ENCODE measurements at regions not wholly inside any gene's neighbourhood (a gene's known extent, or its start where the extent isn't known, plus 50 kb on each side); places are given as distances from the start of the nearest gene placed in this dataset.
"Not testable (repeated sequence)": the region's sequence is repeated elsewhere in the genome, so short reads cannot be mapped to it uniquely, and the experiment has no call there.

DNA sequence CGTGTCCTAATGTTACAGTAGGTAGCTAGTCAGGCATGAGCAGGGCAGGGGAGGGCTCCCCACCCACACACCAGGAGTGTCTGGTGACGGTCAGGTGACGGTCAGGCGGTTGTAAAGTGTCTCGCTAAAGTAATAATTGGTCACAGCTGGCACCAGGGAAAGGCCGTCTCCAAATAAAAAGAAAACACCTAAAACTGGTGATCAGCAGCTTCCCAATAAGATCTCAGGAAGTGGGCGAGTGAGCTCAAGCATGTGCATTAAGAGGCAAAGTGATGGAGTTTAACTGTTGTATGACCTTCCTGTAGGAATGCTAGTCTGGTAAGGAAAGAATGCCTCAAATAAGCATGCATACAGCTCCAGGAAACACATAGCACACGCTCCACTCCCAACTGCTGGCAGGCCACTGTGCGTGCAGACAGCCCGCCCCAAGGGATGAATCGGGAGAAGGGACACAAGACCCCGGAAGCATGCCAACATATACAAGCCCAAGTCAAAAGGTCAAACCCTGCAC, 177.1 kb downstream of the RNF144A start:
- no peak for DNase-seq (ENCODE audit: insufficient read length, low spot score)
- FAIRE-seq, result no peak
- no peak for TF ChIP-seq POLR2AphosphoS5 (IDR thresholded peaks at IDR 0.05; ENCODE audit: low read depth, low read length)
- no peak for TF ChIP-seq POLR2A (IDR thresholded peaks at IDR 0.05; ENCODE audit: low read depth, low read length)
- no peak for TF ChIP-seq SPI1 (IDR thresholded peaks at IDR 0.05; ENCODE audit: low read depth, low read length)
- TF ChIP-seq PAX5 (IDR thresholded peaks at IDR 0.05; ENCODE audit: insufficient read depth, low read length, severe bottlenecking), result no peak
- no peak for TF ChIP-seq TAF1 (IDR thresholded peaks at IDR 0.05; ENCODE audit: low read depth, low read length)
- no peak for TF ChIP-seq POU2F2 (IDR thresholded peaks at IDR 0.05; ENCODE audit: low read depth, low read length)

DNA sequence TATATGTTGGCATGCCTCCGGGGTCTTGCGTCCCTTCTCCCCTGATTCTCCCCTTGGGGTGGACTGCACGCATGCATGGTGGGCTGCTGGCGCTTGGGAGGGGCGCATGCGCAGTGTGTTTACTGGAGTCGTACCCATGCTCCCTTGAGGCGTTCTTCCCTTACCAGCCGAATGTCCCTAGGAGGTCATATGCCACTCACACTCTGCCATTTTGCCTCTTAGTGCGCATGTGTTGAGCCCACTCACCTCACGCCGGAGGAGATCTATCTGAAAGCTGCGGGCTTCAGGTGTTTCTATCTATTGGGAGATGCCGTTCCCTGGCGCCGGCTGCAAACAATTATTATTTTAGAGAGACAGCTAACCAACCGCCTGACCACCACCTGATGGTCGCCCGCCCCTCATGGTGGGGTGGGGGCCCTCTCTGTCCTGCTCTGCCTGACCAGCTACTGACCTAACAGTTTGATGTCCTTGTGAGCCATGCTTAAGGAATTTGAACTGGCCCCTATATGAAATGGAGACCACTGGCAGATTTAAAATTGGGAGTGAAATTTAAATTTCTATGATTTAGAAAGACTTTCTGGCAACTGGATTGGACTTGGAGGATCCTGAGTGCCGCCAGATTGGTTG, 179.6 kb downstream of the RNF144A start:
- no peak for FAIRE-seq
- no peak for TF ChIP-seq SPI1 (IDR thresholded peaks at IDR 0.05; ENCODE audit: low read depth, low read length)
- DNase-seq (ENCODE audit: insufficient read length, low spot score), result no peak

DNA sequence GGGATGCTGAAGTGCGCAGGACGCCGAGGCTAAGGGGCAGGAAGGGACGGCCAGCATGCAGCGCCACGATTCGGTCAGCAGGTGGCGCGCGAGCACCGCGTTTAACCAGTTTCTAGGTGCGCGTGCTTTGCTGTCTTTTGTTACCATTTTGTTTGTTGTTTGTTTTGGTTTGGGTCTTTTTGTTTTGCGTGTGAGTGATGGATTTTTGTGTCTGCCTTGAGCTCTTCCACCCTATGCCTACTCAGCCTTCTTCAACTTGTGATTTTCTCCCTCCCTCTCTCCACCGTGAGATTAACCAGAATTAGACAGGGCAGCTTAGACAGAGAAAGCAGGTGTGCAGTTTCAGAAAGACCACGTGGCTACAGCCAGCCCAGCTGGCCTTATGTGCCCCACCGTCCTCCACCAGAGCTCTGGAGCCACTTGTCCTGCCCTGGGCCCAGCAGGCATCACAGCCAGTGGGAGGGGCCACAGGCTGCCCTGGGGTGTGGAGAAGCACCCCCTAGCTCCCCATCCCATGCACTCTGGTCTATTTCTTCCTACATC, 180.2 kb downstream of the RNF144A start:
- DNase-seq (ENCODE audit: insufficient read length, low spot score) (peak; percentile 56), FAIRE-seq (peak; percentile 94)
- no peak for TF ChIP-seq POLR2A (IDR thresholded peaks at IDR 0.05; ENCODE audit: low read depth, low read length)
- TF ChIP-seq POU2F2 (IDR thresholded peaks at IDR 0.05; ENCODE audit: low read depth, low read length), result peak; percentile 32; the same call in 1 of the 2 replicates

DNA sequence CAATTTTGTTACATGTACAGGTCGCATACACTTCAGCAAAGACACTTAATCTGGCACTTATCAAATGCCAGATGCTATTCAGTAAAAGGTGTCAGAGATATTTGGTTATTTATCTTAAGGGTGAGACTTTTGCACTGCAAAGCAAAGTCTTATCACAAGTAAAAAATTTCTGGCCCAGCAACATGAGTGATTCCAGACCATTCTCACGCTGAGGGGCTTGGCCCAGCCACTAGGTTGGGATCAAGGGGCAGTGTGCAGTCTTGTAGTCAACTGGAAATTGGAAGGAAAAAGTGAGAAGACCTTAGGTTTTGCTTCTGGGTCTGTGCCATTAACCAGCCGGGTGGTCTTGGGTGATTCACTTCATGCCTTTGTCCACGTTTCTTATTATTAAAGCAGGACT, 181.6 kb downstream of the RNF144A start:
- DNase-seq (ENCODE audit: insufficient read length, low spot score) (no peak), FAIRE-seq (no peak)
- TF ChIP-seq SPI1 (IDR thresholded peaks at IDR 0.05; ENCODE audit: low read depth, low read length) (no peak), TAF1 (IDR thresholded peaks at IDR 0.05; ENCODE audit: low read depth, low read length) (no peak), PAX5 (IDR thresholded peaks at IDR 0.05; ENCODE audit: insufficient read depth, low read length, severe bottlenecking) (no peak), POLR2AphosphoS5 (IDR thresholded peaks at IDR 0.05; ENCODE audit: low read depth, low read length) (no peak), POLR2A (IDR thresholded peaks at IDR 0.05; ENCODE audit: low read depth, low read length) (no peak), POU2F2 (IDR thresholded peaks at IDR 0.05; ENCODE audit: low read depth, low read length) (no peak)

DNA sequence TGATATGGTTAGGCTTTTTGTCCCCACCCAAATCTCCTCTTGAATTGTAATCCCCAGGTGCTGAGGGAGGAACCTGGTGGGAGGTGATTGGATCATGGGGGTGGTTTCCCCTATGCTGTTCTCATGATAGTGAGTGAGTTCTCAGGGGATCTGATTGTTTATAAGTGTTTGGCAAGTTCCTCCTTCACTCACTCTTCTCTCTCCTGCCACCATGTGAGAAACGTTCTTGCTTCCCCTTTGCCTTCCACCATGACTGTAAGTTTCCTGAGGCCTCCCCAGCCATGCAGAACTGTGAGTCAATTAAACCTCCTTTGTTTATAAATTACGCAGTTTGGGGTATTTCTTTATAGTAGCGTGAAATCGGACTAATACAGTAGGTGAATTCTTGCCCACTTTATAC, 182.5 kb downstream of the RNF144A start:
- not testable (repeated sequence) for DNase-seq (ENCODE audit: insufficient read length, low spot score); FAIRE-seq

DNA sequence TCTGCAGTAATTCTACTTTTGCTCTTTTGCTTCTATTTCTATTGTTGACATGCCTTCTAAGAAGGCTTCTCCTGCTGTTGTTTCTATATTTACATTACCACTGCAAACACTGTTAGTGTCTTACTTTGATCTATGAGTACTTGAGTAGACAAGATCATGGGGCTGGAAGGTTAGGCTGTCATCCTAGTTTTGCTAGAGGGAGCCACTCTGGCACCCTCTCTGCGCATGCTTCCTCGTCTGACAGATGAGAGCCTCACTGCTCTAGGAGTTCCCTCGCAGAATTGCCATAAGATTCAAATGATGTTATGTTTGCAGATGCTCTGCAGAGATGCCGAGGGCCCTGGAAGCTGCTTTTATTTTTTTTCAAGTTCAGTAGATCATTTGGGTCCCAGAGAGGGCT, 185.6 kb downstream of the RNF144A start:
- FAIRE-seq (no peak), DNase-seq (ENCODE audit: insufficient read length, low spot score) (no peak)
- TF ChIP-seq POU2F2 (IDR thresholded peaks at IDR 0.05; ENCODE audit: low read depth, low read length), result no peak
- TF ChIP-seq POLR2AphosphoS5 (IDR thresholded peaks at IDR 0.05; ENCODE audit: low read depth, low read length), result no peak
- no peak for TF ChIP-seq PAX5 (IDR thresholded peaks at IDR 0.05; ENCODE audit: insufficient read depth, low read length, severe bottlenecking)
- no peak for TF ChIP-seq POLR2A (IDR thresholded peaks at IDR 0.05; ENCODE audit: low read depth, low read length)
- no peak for TF ChIP-seq TAF1 (IDR thresholded peaks at IDR 0.05; ENCODE audit: low read depth, low read length)
- no peak for TF ChIP-seq SPI1 (IDR thresholded peaks at IDR 0.05; ENCODE audit: low read depth, low read length)

DNA sequence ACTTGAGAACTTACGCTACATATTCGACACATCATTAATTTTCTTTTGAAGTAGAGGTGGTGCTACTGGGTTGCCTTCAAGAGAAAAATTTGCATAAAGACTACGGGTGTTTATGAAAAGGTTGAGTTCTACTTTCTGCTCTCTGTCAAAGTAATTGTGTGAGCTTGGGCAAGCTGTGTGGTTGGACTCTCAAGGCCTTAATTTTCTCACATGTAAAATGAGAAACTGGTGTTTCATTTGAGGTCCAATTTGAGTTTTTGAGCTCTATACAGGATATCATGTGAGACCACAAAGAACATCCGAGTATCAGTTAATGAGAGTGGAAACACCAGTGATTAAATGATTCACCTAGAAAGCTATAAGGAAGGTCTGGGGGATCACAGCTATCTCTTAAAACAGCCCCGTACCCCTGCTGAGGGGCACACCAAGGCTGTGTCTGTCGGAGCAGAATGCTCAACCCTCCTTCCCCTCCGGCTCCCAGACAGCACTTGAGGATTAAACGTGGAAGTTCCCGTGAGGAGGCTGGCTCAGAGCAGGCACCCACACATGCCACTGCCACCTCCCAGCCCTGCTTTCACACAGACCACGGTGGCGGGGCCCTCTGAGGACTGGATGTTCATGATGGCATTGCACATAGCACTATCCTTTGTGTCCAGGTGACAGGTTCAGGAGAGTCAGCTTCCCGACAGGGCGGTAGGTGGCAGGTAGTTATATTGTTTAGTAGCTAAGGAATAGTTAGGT, 191.8 kb downstream of the RNF144A start:
- FAIRE-seq (no peak), DNase-seq (ENCODE audit: insufficient read length, low spot score) (no peak)
- TF ChIP-seq PAX5 (IDR thresholded peaks at IDR 0.05; ENCODE audit: insufficient read depth, low read length, severe bottlenecking) (no peak), TAF1 (IDR thresholded peaks at IDR 0.05; ENCODE audit: low read depth, low read length) (no peak), POLR2A (IDR thresholded peaks at IDR 0.05; ENCODE audit: low read depth, low read length) (no peak), POU2F2 (IDR thresholded peaks at IDR 0.05; ENCODE audit: low read depth, low read length) (no peak), SPI1 (IDR thresholded peaks at IDR 0.05; ENCODE audit: low read depth, low read length) (no peak), POLR2AphosphoS5 (IDR thresholded peaks at IDR 0.05; ENCODE audit: low read depth, low read length) (no peak)

DNA sequence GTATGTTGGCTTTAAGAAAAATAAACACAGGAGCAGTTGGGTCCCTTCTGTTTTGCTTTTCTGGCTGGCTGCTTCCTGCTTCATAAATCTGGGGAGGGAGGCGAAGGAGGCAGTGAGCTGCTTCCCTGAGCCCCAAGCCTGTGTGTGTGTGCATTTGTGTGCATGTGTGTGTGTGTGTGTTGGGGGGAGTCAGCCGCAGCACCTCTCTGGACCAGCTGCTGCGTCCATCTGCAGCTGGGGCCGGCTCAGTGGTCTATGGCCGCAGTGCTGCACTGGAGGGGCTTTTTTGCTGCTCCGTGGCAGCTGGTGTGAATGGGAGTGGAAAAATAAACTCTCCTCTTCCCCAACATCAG, 192.3 kb downstream of the RNF144A start:
- FAIRE-seq, result no peak
- DNase-seq (ENCODE audit: insufficient read length, low spot score), result no peak
- TF ChIP-seq PAX5 (IDR thresholded peaks at IDR 0.05; ENCODE audit: insufficient read depth, low read length, severe bottlenecking) (no peak), POLR2A (IDR thresholded peaks at IDR 0.05; ENCODE audit: low read depth, low read length) (no peak), POLR2AphosphoS5 (IDR thresholded peaks at IDR 0.05; ENCODE audit: low read depth, low read length) (no peak), POU2F2 (IDR thresholded peaks at IDR 0.05; ENCODE audit: low read depth, low read length) (no peak), TAF1 (IDR thresholded peaks at IDR 0.05; ENCODE audit: low read depth, low read length) (no peak), SPI1 (IDR thresholded peaks at IDR 0.05; ENCODE audit: low read depth, low read length) (no peak)

DNA sequence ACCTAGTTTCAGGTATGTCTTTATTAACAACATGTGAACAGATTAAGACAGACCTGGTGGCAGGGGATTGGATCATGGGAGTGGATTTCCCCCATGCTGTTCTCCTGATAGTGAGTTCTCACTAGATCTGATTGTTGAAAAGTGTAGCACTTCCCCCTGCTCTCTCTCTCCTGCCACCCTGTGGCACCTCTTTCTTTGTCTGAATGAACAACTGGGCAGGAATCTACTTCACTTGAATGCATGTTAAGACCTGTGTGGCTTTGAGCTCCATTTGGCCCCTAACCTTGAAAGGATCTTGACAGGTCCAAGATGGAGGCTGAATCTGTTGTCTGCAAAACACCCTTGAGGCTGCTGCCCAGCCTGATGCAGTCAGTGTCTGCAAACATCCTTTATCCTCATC, 194.4 kb downstream of the RNF144A start:
- FAIRE-seq, result no peak
- TF ChIP-seq PAX5 (IDR thresholded peaks at IDR 0.05; ENCODE audit: insufficient read depth, low read length, severe bottlenecking) (no peak), SPI1 (IDR thresholded peaks at IDR 0.05; ENCODE audit: low read depth, low read length) (no peak), TAF1 (IDR thresholded peaks at IDR 0.05; ENCODE audit: low read depth, low read length) (no peak), POU2F2 (IDR thresholded peaks at IDR 0.05; ENCODE audit: low read depth, low read length) (no peak), POLR2AphosphoS5 (IDR thresholded peaks at IDR 0.05; ENCODE audit: low read depth, low read length) (no peak), POLR2A (IDR thresholded peaks at IDR 0.05; ENCODE audit: low read depth, low read length) (no peak)
- DNase-seq (ENCODE audit: insufficient read length, low spot score), result no peak

DNA sequence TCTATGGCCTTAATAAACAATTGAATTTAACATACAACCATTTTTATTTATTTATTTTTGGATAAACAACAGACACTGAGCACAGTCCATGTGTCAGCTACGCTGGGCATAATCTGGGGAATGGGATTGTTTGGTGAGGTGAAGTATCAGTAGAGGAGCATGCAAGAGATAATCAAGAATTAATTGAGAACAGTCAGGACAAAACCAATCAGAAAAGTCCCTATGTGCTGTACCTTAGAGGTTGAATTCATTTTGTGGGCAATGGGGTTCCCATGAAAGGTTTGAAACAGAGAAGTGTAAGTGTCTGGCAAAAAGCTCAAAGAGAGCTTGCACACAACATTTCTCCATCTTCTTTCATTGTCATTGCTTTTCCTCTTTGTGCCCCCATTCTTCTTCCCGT, 198.2 kb downstream of the RNF144A start:
- FAIRE-seq (no peak), DNase-seq (ENCODE audit: insufficient read length, low spot score) (no peak)
- TF ChIP-seq PAX5 (IDR thresholded peaks at IDR 0.05; ENCODE audit: insufficient read depth, low read length, severe bottlenecking) (no peak), SPI1 (IDR thresholded peaks at IDR 0.05; ENCODE audit: low read depth, low read length) (no peak), POLR2A (IDR thresholded peaks at IDR 0.05; ENCODE audit: low read depth, low read length) (no peak), POLR2AphosphoS5 (IDR thresholded peaks at IDR 0.05; ENCODE audit: low read depth, low read length) (no peak)

All from GM12891 (cell line).